ENCODE measurements at regions not wholly inside any gene's neighbourhood (a gene's known extent, or its start where the extent isn't known, plus 50 kb on each side); places are given as distances from the start of the nearest gene placed in this dataset.

GRCh38 chr12:127628645-127629044 is 638.3 kb upstream of the TMEM132C start:
- DNase-seq (ENCODE audit: low spot score), result no peak

GRCh38 chr12:127629066-127629820 is 637.7 kb upstream of the TMEM132C start:
- DNase-seq (ENCODE audit: low spot score), result no peak

- no peak for DNase-seq (ENCODE audit: low spot score)
Measured at GRCh38 chr12:127632461-127632860, 634.5 kb upstream of the TMEM132C start.

- no peak for DNase-seq (ENCODE audit: low spot score)
Measured at GRCh38 chr12:127635838-127636237, 631.1 kb upstream of the TMEM132C start.

GRCh38 chr12:127636882-127637281 is 630.1 kb upstream of the TMEM132C start:
- DNase-seq (ENCODE audit: low spot score), result no peak

GRCh38 chr12:127640181-127640886 is 626.6 kb upstream of the TMEM132C start:
- no peak for DNase-seq (ENCODE audit: low spot score)

GRCh38 chr12:127642208-127642607 is 624.8 kb upstream of the TMEM132C start:
- DNase-seq (ENCODE audit: low spot score), result no peak

- DNase-seq (ENCODE audit: low spot score), result no peak
Measured at GRCh38 chr12:127648321-127648720, 618.6 kb upstream of the TMEM132C start.

- DNase-seq (ENCODE audit: low spot score), result no peak
Measured at GRCh38 chr12:127649961-127650360, 617.0 kb upstream of the TMEM132C start.

GRCh38 chr12:127650626-127651025 is 616.3 kb upstream of the TMEM132C start:
- DNase-seq (ENCODE audit: low spot score), result no peak

GRCh38 chr12:127652281-127652680 is 614.7 kb upstream of the TMEM132C start:
- DNase-seq (ENCODE audit: low spot score), result no peak

- no peak for DNase-seq (ENCODE audit: low spot score)
Measured at GRCh38 chr12:127654383-127654985, 612.5 kb upstream of the TMEM132C start.

- DNase-seq (ENCODE audit: low spot score), result no peak
Measured at GRCh38 chr12:127655691-127656090, 611.3 kb upstream of the TMEM132C start.

- DNase-seq (ENCODE audit: low spot score), result no peak
Measured at GRCh38 chr12:127656266-127656665, 610.7 kb upstream of the TMEM132C start.

GRCh38 chr12:127657036-127657435 is 609.9 kb upstream of the TMEM132C start:
- no peak for DNase-seq (ENCODE audit: low spot score)

GRCh38 chr12:127660961-127661360 is 606.0 kb upstream of the TMEM132C start:
- DNase-seq (ENCODE audit: low spot score), result no peak

- no peak for DNase-seq (ENCODE audit: low spot score)
Measured at GRCh38 chr12:127663716-127664115, 603.3 kb upstream of the TMEM132C start.

GRCh38 chr12:127664901-127665300 is 602.1 kb upstream of the TMEM132C start:
- DNase-seq (ENCODE audit: low spot score), result no peak

- no peak for DNase-seq (ENCODE audit: low spot score)
Measured at GRCh38 chr12:127667131-127667685, 599.8 kb upstream of the TMEM132C start.

GRCh38 chr12:127670294-127670693 is 596.7 kb upstream of the TMEM132C start:
- DNase-seq (ENCODE audit: low spot score), result no peak

GRCh38 chr12:127670796-127671195 is 596.2 kb upstream of the TMEM132C start:
- DNase-seq (ENCODE audit: low spot score), result no peak

- DNase-seq (ENCODE audit: low spot score), result no peak
Measured at GRCh38 chr12:127675936-127676335, 591.0 kb upstream of the TMEM132C start.
